Stimulated activated CD4-positive, alpha-beta T cell treated with anti-CD3 and anti-CD28 coated beads, Interleukin-1b, Interleukin-23, amount 100 ng/mL, for 48 hours (primary cell): ENCODE measurements at regions not wholly inside any gene's neighbourhood (a gene's known extent, or its start where the extent isn't known, plus 50 kb on each side); places are given as distances from the start of the nearest gene placed in this dataset.
"Not testable (repeated sequence)": the region's sequence is repeated elsewhere in the genome, so short reads cannot be mapped to it uniquely, and the experiment has no call there.

Experiments
- DNase-seq: peaks from one replicate; pipeline ENCODE4 v3.0.0-alpha.2; 2020

- no peak for DNase-seq
Measured at GRCh38 chr4:34502086-34502485, 1742.2 kb downstream of the ARAP2 start.

GRCh38 chr4:34504731-34505130 lies 1739.6 kb downstream of the ARAP2 start:
- not testable (repeated sequence) for DNase-seq

- not testable (repeated sequence) for DNase-seq
Measured at GRCh38 chr4:34506511-34507092, 1737.7 kb downstream of the ARAP2 start.

GRCh38 chr4:34512616-34513015 lies 1731.7 kb downstream of the ARAP2 start:
- DNase-seq = no peak

- no peak for DNase-seq
Measured at GRCh38 chr4:34516524-34516923, 1727.8 kb downstream of the ARAP2 start.

GRCh38 chr4:34534916-34535315 lies 1709.4 kb downstream of the ARAP2 start:
- no peak for DNase-seq

GRCh38 chr4:34566091-34566490 lies 1678.2 kb downstream of the ARAP2 start:
- no peak for DNase-seq

- no peak for DNase-seq
Measured at GRCh38 chr4:34572026-34572425, 1672.3 kb downstream of the ARAP2 start.

- no peak for DNase-seq
Measured at GRCh38 chr4:34615315-34615714, 1629.0 kb downstream of the ARAP2 start.

GRCh38 chr4:34619531-34620162 lies 1624.7 kb downstream of the ARAP2 start:
- DNase-seq = no peak

GRCh38 chr4:34628471-34628870 lies 1615.8 kb downstream of the ARAP2 start:
- no peak for DNase-seq

GRCh38 chr4:34629451-34629850 lies 1614.9 kb downstream of the ARAP2 start:
- no peak for DNase-seq

- DNase-seq = no peak
Measured at GRCh38 chr4:34633241-34633640, 1611.1 kb downstream of the ARAP2 start.

GRCh38 chr4:34636623-34637022 lies 1607.7 kb downstream of the ARAP2 start:
- DNase-seq = no peak

GRCh38 chr4:34643476-34643875 lies 1600.8 kb downstream of the ARAP2 start:
- no peak for DNase-seq

GRCh38 chr4:34644579-34645115 lies 1599.7 kb downstream of the ARAP2 start:
- no peak for DNase-seq

GRCh38 chr4:34649716-34650115 lies 1594.6 kb downstream of the ARAP2 start:
- no peak for DNase-seq

GRCh38 chr4:34664051-34664450 lies 1580.3 kb downstream of the ARAP2 start:
- no peak for DNase-seq

GRCh38 chr4:34676400-34676799 lies 1567.9 kb downstream of the ARAP2 start:
- DNase-seq = no peak

- no peak for DNase-seq
Measured at GRCh38 chr4:34678431-34678830, 1565.9 kb downstream of the ARAP2 start.

- no peak for DNase-seq
Measured at GRCh38 chr4:34679228-34679627, 1565.1 kb downstream of the ARAP2 start.

GRCh38 chr4:34709564-34709963 lies 1534.8 kb downstream of the ARAP2 start:
- no peak for DNase-seq

GRCh38 chr4:34718576-34719245 lies 1525.6 kb downstream of the ARAP2 start:
- no peak for DNase-seq

GRCh38 chr4:34720571-34720970 lies 1523.7 kb downstream of the ARAP2 start:
- DNase-seq = no peak
